GM04503 (cell line): ENCODE measurements at regions not wholly inside any gene's neighbourhood (a gene's known extent, or its start where the extent isn't known, plus 50 kb on each side); places are given as distances from the start of the nearest gene placed in this dataset.

Source experiments
- DNase-seq: peaks from one replicate; pipeline ENCODE4 v3.0.0-alpha.2; 2012; ENCODE audit warnings: low read depth

DNA sequence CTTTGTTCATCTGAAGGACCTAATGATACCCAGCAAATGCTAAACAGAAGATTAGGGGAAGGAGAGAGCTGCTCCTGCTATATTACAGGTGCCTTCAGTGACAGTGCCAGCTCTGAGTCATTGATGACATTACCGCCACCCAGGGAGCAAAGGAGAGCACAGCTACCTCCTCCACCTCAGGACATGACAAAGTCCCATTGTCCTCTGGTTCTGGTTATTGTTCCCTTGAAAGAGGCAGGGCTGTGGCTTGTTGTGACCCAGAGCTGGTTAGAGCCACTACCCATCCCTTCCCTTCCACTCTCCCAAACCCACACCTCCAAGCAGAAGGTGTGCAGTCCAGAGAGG, 363.5 kb upstream of the DUSP10 start:
- no peak for DNase-seq

GRCh38 chr1:222104694-222105392, 363.0 kb upstream of the DUSP10 start:
- no peak for DNase-seq

DNA sequence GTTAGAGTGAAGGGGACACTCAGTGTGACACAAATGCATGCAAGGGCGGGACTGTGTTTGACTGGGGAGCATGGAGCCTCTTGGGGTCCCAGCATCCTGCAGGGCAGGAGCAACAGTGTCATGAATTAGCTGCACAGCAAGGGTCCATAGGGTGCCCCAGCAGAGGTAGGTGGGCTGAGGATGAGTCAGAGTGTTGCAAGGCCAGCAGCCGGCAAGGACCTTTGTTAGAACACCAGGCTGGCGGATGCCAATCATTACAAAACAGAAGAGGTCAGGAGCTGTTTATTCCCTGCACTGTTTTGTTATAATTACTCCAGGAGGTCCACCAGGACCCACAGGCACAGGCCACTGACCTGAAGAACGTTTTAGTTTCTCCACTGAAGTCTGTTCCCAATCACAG, 362.2 kb upstream of the DUSP10 start:
- no peak for DNase-seq

- no peak for DNase-seq
These were observed 357.9 kb upstream of the DUSP10 start for GRCh38 chr1:222099746-222100145.

- no peak for DNase-seq
These were observed 356.5 kb upstream of the DUSP10 start for GRCh38 chr1:222098404-222098803.

- no peak for DNase-seq
These were observed 355.7 kb upstream of the DUSP10 start for GRCh38 chr1:222097588-222097987.

- DNase-seq, result no peak
These were observed 355.0 kb upstream of the DUSP10 start for GRCh38 chr1:222096883-222097282.

DNA sequence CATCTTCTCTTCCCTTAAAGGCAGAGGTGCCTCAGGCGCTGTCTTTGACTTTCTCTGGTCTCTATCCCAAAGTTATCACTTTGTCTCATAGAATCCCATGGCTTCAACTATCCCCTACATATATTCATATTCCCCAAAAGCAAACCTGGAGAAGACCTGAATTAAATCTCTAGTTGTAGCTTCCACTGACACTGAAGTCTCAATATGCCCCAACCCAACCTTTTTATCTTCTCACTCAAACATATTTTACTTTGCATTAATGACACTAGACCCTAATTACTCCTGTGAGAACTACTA, 354.5 kb upstream of the DUSP10 start:
- no peak for DNase-seq

- no peak for DNase-seq
These were observed 354.0 kb upstream of the DUSP10 start for GRCh38 chr1:222095606-222096475.

DNA sequence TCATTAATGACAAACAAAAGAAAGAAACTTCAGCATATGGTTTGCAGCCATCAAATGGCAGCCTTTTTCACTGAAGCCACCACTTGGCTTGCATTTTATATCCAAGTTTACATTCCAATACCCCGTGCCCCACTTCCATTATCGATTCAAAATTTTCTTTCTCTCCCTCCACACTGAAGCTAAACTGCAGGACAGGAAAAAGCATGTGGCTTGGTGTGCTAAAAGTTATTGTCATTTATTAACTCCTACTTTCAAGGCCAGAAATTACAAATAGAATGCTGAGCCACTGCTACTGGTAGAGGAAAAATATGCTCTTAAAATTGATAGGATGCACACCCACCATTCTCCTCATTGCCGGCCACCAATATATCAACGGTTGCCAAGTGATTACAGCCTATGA, 351.6 kb upstream of the DUSP10 start:
- DNase-seq, result no peak

- DNase-seq, result no peak
These were observed 348.2 kb upstream of the DUSP10 start for GRCh38 chr1:222090103-222090502.

DNA sequence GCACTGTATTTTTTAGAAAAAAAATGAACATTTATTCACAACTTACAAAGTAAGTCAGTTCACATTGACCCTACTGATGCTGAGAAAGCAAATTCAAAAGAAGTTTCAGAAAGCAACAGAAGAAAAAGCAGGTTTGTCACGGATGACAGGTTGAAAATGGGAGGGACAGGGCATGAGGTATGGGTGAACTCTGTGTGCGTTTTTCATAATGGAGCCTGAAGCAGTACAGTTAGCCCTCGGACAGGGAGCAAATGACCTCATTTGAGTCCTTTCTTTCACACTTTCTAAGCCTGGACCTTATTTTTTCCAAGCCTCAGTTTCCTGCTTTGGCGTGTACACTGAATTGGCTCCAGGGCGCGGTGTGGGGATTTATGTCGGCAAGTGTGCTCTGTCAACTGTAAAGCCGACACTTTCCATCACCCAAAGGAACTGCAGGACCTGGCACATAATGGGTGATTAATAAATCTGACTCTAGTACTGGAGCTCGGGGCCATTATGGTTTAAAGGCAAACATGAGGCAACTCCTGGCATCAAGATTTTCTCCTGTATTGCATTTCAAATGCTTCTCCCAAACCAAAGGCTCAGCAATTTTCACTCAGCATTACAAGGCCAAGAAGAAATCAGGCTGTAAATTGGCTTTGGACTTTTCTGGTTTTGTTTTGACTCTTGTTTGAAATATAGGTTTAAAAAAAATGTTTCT, 345.5 kb upstream of the DUSP10 start:
- DNase-seq, result no peak

DNA sequence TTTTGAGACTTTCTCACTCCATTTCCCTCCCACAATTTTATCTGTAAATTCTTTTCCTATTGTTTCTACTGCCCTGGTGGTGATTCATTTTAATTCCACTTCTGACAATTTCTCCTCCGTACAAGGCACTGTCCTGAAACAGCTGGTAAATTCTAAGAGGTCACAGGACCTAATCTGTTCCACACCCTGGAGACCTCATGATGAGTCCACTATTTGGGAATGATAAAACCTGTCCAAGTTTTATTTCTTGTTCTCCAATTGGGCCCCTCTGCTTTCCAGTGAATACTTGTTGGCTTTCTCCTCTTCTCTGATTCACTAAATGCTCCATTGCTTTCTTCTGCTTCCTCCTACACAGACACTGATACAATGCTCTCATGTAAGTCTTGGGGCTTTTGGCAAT, 343.1 kb upstream of the DUSP10 start:
- peak; percentile 86 for DNase-seq

GRCh38 chr1:222084048-222084447, 342.2 kb upstream of the DUSP10 start:
- DNase-seq, result no peak

- no peak for DNase-seq
These were observed 340.0 kb upstream of the DUSP10 start for GRCh38 chr1:222081859-222082258.

- DNase-seq, result no peak
These were observed 337.7 kb upstream of the DUSP10 start for GRCh38 chr1:222079566-222079965.

DNA sequence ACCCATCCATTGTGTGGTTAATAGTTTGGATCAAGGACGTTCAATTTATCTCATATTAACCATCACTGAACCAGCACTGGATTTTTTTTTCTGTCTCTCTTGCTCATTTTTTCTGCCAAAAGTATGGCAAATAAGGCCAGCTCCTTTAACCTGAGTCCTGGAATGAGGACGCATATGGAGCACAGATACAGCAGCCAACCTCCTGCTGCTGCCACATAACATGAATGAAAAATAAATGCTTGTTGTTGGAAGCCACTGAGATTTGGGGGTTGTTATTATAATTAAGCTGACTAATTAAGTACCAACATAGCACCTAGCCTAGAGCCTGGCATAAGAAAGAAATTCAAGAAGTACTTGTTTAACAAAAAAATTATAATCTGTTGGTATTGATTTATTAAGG, 335.3 kb upstream of the DUSP10 start:
- DNase-seq, result no peak

DNA sequence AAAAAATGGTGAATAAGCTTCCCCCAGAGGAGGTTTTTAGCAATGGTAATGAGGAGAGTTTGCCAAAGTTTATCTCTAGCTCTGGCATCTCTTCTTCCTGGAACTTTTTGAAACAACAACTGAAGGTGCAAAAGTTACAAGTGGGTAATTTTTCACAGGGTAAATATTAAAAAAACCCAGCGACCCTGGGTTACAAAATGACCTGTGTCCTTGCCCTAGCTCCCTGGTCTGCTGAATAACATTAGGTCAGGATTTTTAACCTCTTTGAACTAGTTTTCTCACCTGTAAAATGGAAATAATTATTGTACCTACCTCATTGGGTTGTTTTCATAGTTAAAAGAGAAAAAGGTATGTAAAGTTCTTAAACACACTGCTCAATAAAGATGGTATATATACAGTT, 332.4 kb upstream of the DUSP10 start:
- DNase-seq, result no peak

- DNase-seq, result peak; percentile 92
These were observed 331.6 kb upstream of the DUSP10 start for GRCh38 chr1:222073307-222073995.

GRCh38 chr1:222071387-222071786, 329.5 kb upstream of the DUSP10 start:
- DNase-seq, result no peak

- no peak for DNase-seq
These were observed 327.0 kb upstream of the DUSP10 start for GRCh38 chr1:222068937-222069336.

- no peak for DNase-seq
These were observed 326.2 kb upstream of the DUSP10 start for GRCh38 chr1:222068101-222068500.

GRCh38 chr1:222066539-222066938, 324.6 kb upstream of the DUSP10 start:
- no peak for DNase-seq
